NCI-H1694 treated with DMSO at 0.1 percent for 48 hours (cell line): ENCODE measurements at regions not wholly inside any gene's neighbourhood (a gene's known extent, or its start where the extent isn't known, plus 50 kb on each side); places are given as distances from the start of the nearest gene placed in this dataset.

Source experiments
- DNase-seq: peaks from one replicate; lab custom pipeline; 2025; lab: John Stamatoyannopoulos, UW

GRCh38 chr10:129223363-129223762, 243.7 kb upstream of the MGMT start:
- no peak for DNase-seq

GRCh38 chr10:129224065-129224464, 243.0 kb upstream of the MGMT start:
- no peak for DNase-seq

- DNase-seq, result no peak
These were observed 235.2 kb upstream of the MGMT start for GRCh38 chr10:129231821-129232220.

GRCh38 chr10:129233351-129234148, 233.5 kb upstream of the MGMT start:
- DNase-seq, result no peak

- no peak for DNase-seq
These were observed 230.8 kb upstream of the MGMT start for GRCh38 chr10:129236274-129236691.

- no peak for DNase-seq
These were observed 225.6 kb upstream of the MGMT start for GRCh38 chr10:129241461-129241860.

- no peak for DNase-seq
These were observed 222.7 kb upstream of the MGMT start for GRCh38 chr10:129244298-129244697.

- no peak for DNase-seq
These were observed 222.3 kb upstream of the MGMT start for GRCh38 chr10:129244757-129245156.

- no peak for DNase-seq
These were observed 213.7 kb upstream of the MGMT start for GRCh38 chr10:129253161-129253864.

GRCh38 chr10:129253865-129254179, 213.2 kb upstream of the MGMT start:
- no peak for DNase-seq

GRCh38 chr10:129258283-129258923, 208.6 kb upstream of the MGMT start:
- DNase-seq, result no peak

GRCh38 chr10:129259128-129259815, 207.8 kb upstream of the MGMT start:
- no peak for DNase-seq

- DNase-seq, result no peak
These were observed 194.9 kb upstream of the MGMT start for GRCh38 chr10:129272176-129272575.

- DNase-seq, result no peak
These were observed 194.0 kb upstream of the MGMT start for GRCh38 chr10:129272866-129273650.

- DNase-seq, result no peak
These were observed 193.2 kb upstream of the MGMT start for GRCh38 chr10:129273860-129274259.

- DNase-seq, result no peak
These were observed 192.1 kb upstream of the MGMT start for GRCh38 chr10:129274748-129275474.

GRCh38 chr10:129275886-129276285, 191.2 kb upstream of the MGMT start:
- no peak for DNase-seq

- no peak for DNase-seq
These were observed 190.0 kb upstream of the MGMT start for GRCh38 chr10:129277084-129277483.

- no peak for DNase-seq
These were observed 189.2 kb upstream of the MGMT start for GRCh38 chr10:129277841-129278240.

GRCh38 chr10:129278686-129279085, 188.4 kb upstream of the MGMT start:
- DNase-seq, result no peak
